ENCODE measurements at regions not wholly inside any gene's neighbourhood (a gene's known extent, or its start where the extent isn't known, plus 50 kb on each side); places are given as distances from the start of the nearest gene placed in this dataset.

DNA sequence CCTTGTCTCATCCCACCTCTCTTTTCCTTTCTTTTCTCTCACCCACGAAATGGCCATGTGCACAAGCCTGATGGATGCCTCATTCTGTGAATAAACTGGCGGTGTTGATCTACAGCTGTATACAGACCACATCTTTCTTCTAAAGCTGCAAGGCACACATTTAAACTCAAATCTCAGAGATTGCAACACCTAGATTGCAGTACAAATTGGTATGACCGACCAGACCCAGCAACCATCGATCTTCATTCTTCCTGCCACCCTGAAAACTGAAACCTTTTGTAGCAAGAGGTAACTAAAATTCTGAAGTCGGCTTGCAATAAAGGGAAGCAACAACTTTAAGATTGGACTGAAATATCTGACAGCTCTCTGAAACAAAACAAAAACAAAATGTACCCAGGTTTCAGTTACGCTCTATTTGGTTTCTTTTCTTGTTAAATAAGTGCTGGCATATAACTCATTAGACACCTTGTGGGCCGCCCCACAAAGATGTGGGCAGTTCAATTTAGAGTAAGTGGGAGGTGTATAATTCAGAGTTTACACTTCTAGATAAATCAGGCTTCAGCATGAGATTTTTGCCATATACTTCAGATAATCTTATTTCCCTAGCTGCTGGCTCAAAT, 390.0 kb upstream of the NOVA1 start:
- Histone ChIP-seq H2AFZ (ENCODE audit: insufficient read depth, low read depth, low read length, poor library complexity, severe bottlenecking) (no peak overlapping the region), H3K4me2 (replicated peaks; ENCODE audit: low read depth, low read length, poor library complexity, severe bottlenecking) (no peak overlapping the region), H4K20me1 (ENCODE audit: control insufficient read depth, insufficient read depth, low read length, poor library complexity, severe bottlenecking) (no peaks in the 10 kb centered on the region), H3K9me3 (ENCODE audit: control extremely low read depth in 1 of 3, control insufficient read depth in 2 of 3, insufficient read depth in 1 of 3, low read length in 2 of 3) (no peaks in the 10 kb centered on the region), H3K27ac (ENCODE audit: low read length in 2 of 2) (no peak overlapping the region), H3K4me1 (ENCODE audit: control insufficient read depth in 2 of 2, insufficient read depth in 2 of 2, low read length in 2 of 2) (no peaks in the 10 kb centered on the region), H3K79me2 (ENCODE audit: control insufficient read depth, insufficient read depth, low read length) (no peaks in the 10 kb centered on the region), H3K4me3 (ENCODE audit: control extremely low read depth in 1 of 5, extremely low read depth in 1 of 5, insufficient read depth in 1 of 5, low read depth in 2 of 5, low read length in 4 of 5) (no peak overlapping the region), H3K36me3 (replicated peaks in 1 of 2; ENCODE audit: control extremely low read depth in 1 of 2, control insufficient read depth in 1 of 2, extremely low read depth in 1 of 2, insufficient read depth in 2 of 2, low read length in 1 of 2) (no peaks in the 10 kb centered on the region), H3K27me3 (replicated peaks in 1 of 4; ENCODE audit: control extremely low read depth in 1 of 4, control insufficient read depth in 3 of 4, insufficient read depth in 4 of 4, low read length in 3 of 4) (no peaks in the 10 kb centered on the region), H3K9ac (ENCODE audit: low read length) (no peak overlapping the region)
- Mint-ChIP-seq H3K4me1 (no peaks in the 10 kb centered on the region), H3K27me3 (no peaks in the 10 kb centered on the region), H3K4me3 (no peak overlapping the region), H3K9me3 (ENCODE audit: insufficient read depth) (no peaks in the 10 kb centered on the region), H3K27ac (no peak overlapping the region)
- no peak for DNase-seq
- WGBS (ENCODE audit: insufficient coverage): 48% methylated on average over 2 of the region's 7 CpGs
- CTCF ChIA-PET: no interaction called here
- TF ChIP-seq, protein P1, sequence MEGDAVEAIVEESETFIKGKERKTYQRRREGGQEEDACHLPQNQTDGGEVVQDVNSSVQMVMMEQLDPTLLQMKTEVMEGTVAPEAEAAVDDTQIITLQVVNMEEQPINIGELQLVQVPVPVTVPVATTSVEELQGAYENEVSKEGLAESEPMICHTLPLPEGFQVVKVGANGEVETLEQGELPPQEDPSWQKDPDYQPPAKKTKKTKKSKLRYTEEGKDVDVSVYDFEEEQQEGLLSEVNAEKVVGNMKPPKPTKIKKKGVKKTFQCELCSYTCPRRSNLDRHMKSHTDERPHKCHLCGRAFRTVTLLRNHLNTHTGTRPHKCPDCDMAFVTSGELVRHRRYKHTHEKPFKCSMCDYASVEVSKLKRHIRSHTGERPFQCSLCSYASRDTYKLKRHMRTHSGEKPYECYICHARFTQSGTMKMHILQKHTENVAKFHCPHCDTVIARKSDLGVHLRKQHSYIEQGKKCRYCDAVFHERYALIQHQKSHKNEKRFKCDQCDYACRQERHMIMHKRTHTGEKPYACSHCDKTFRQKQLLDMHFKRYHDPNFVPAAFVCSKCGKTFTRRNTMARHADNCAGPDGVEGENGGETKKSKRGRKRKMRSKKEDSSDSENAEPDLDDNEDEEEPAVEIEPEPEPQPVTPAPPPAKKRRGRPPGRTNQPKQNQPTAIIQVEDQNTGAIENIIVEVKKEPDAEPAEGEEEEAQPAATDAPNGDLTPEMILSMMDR (IDR thresholded peaks at IDR 0.05): no peak
- no peak for TF ChIP-seq EZH2 (IDR thresholded peaks at IDR 0.05; ENCODE audit: borderline replicate concordance, insufficient read depth, low read depth, low read length, poor library complexity, severe bottlenecking)
- ATAC-seq (ENCODE audit: low read depth): no peak
- intact Hi-C loops (cut with micrococcal nuclease): no loop called here
- POLR2A ChIA-PET: no interaction called here

DNA sequence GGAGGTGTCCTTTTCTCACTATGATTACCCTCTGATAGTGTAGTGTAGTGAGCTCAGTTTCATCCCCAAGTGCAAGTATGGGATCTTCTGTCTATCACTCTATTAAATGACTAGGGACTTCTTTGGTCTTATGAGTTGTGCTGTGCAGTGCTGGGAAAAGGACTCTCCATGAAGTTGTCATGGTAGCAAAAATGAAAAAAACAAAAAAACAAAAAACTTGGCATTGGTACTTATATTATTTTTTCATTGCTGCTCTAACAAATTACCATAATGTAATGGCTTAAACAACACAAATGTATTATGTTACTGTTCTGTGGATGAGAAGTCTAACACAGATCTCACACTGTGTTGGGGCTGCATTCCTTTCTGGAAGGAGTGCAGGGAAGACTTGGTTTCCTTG, 393.1 kb upstream of the NOVA1 start:
- H3K27me3 Mint-ChIP-seq: no peaks in the 10 kb centered on the region
- Histone ChIP-seq H3K27ac (ENCODE audit: low read length in 2 of 2) (no peak overlapping the region), H3K79me2 (ENCODE audit: control insufficient read depth, insufficient read depth, low read length) (no peaks in the 10 kb centered on the region), H3K4me3 (ENCODE audit: control extremely low read depth in 1 of 5, extremely low read depth in 1 of 5, insufficient read depth in 1 of 5, low read depth in 2 of 5, low read length in 4 of 5) (no peak overlapping the region), H3K36me3 (replicated peaks in 1 of 2; ENCODE audit: control extremely low read depth in 1 of 2, control insufficient read depth in 1 of 2, extremely low read depth in 1 of 2, insufficient read depth in 2 of 2, low read length in 1 of 2) (no peaks in the 10 kb centered on the region), H3K9ac (ENCODE audit: low read length) (no peak overlapping the region), H3K4me1 (ENCODE audit: control insufficient read depth in 2 of 2, insufficient read depth in 2 of 2, low read length in 2 of 2) (no peaks in the 10 kb centered on the region), H3K4me2 (replicated peaks; ENCODE audit: low read depth, low read length, poor library complexity, severe bottlenecking) (no peak overlapping the region), H4K20me1 (ENCODE audit: control insufficient read depth, insufficient read depth, low read length, poor library complexity, severe bottlenecking) (no peaks in the 10 kb centered on the region), H2AFZ (ENCODE audit: insufficient read depth, low read depth, low read length, poor library complexity, severe bottlenecking) (no peak overlapping the region), H3K27me3 (replicated peaks in 1 of 4; ENCODE audit: control extremely low read depth in 1 of 4, control insufficient read depth in 3 of 4, insufficient read depth in 4 of 4, low read length in 3 of 4) (no peaks in the 10 kb centered on the region), H3K9me3 (ENCODE audit: control extremely low read depth in 1 of 3, control insufficient read depth in 2 of 3, insufficient read depth in 1 of 3, low read length in 2 of 3) (no peaks in the 10 kb centered on the region)
- no peak overlapping the region for H3K4me3 Mint-ChIP-seq
- TF ChIP-seq EZH2 (IDR thresholded peaks at IDR 0.05; ENCODE audit: borderline replicate concordance, insufficient read depth, low read depth, low read length, poor library complexity, severe bottlenecking): no peak
- TF ChIP-seq, protein P1 (IDR thresholded peaks at IDR 0.05): no peak
- ChIA-PET CTCF (no interaction called here), POLR2A (no interaction called here)
- H3K4me1 Mint-ChIP-seq: no peaks in the 10 kb centered on the region
- intact Hi-C loops (cut with micrococcal nuclease): no loop called here
- DNase-seq: no peak
- ATAC-seq (ENCODE audit: low read depth): no peak
- H3K9me3 Mint-ChIP-seq (ENCODE audit: insufficient read depth): no peaks in the 10 kb centered on the region
- no peak overlapping the region for H3K27ac Mint-ChIP-seq
